ENCODE measurements at regions not wholly inside any gene's neighbourhood (a gene's known extent, or its start where the extent isn't known, plus 50 kb on each side); places are given as distances from the start of the nearest gene placed in this dataset.

DNA sequence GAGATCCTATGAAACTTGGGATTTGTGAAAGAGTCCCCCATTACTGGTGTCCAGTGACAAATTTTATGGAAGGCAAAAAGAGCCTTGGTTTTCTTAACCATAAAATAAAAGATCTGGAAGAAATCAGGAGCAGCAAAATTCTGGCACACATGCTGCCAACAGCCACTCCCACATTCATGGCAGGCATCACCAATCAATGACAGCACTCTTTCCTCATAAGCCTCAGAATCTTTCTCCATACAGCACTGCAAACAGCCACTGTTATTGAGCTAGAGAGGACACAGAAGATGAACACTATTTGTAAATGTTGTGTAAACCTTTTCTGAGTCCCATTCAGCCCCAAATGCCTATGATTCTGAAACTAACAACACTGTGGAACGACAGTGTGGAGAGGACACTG lies 162.2 kb downstream of the RRAGC start:
- H3K27me3 ChIP-seq (ENCODE audit: control insufficient read depth in 1 of 2, insufficient read depth in 2 of 2, low read length in 2 of 2) = no peaks in the 10 kb centered on the region
- H3K4me1 ChIP-seq (ENCODE audit: control insufficient read depth in 1 of 2, insufficient read depth in 2 of 2, low read length in 2 of 2) = no peaks in the 10 kb centered on the region
- no peak overlapping the region for H3K27ac ChIP-seq (ENCODE audit: low read depth, low read length)
- H3K9me3 ChIP-seq (ENCODE audit: control insufficient read depth in 1 of 2, low read length in 2 of 2) = no peaks in the 10 kb centered on the region
- H3K36me3 ChIP-seq (ENCODE audit: control insufficient read depth in 1 of 2, insufficient read depth in 2 of 2, low read length in 2 of 2) = no peaks in the 10 kb centered on the region
- no peak overlapping the region for H3K4me3 ChIP-seq (ENCODE audit: low read depth in 1 of 2, low read length in 2 of 2)
- H3K9ac ChIP-seq (ENCODE audit: low read depth in 1 of 2, low read length in 2 of 2) = no peak overlapping the region

GRCh38 chr1:38696371-38696770 lies 163.2 kb downstream of the RRAGC start:
- Histone ChIP-seq H3K27ac (ENCODE audit: low read depth, low read length) (no peak overlapping the region), H3K4me3 (ENCODE audit: low read depth in 1 of 2, low read length in 2 of 2) (no peak overlapping the region), H3K9me3 (ENCODE audit: control insufficient read depth in 1 of 2, low read length in 2 of 2) (no peaks in the 10 kb centered on the region), H3K36me3 (ENCODE audit: control insufficient read depth in 1 of 2, insufficient read depth in 2 of 2, low read length in 2 of 2) (no peaks in the 10 kb centered on the region), H3K4me1 (ENCODE audit: control insufficient read depth in 1 of 2, insufficient read depth in 2 of 2, low read length in 2 of 2) (no peaks in the 10 kb centered on the region), H3K9ac (ENCODE audit: low read depth in 1 of 2, low read length in 2 of 2) (no peak overlapping the region), H3K27me3 (ENCODE audit: control insufficient read depth in 1 of 2, insufficient read depth in 2 of 2, low read length in 2 of 2) (no peaks in the 10 kb centered on the region)

DNA sequence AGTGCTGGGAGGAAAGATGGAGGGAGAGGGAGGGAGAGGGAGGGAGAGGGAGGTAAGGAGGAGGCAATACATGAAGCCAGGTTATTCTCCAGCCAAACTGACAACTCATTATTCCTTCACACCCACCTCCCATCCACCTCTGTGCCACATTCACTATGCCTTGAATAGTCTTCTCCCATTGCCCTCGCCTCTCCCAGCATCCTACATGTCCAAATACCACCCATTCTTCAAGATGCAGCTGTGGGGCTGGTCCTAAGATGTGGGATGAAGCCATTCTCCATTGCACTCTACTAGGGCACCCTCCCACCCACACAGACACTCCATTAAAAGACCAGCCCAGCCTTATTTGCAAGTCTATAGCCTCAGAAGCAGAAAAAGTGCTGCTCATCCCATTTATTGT lies 165.8 kb downstream of the RRAGC start:
- Histone ChIP-seq H3K27ac (ENCODE audit: low read depth, low read length) (no peak overlapping the region), H3K9ac (ENCODE audit: low read depth in 1 of 2, low read length in 2 of 2) (no peak overlapping the region), H3K4me1 (ENCODE audit: control insufficient read depth in 1 of 2, insufficient read depth in 2 of 2, low read length in 2 of 2) (no peaks in the 10 kb centered on the region), H3K36me3 (ENCODE audit: control insufficient read depth in 1 of 2, insufficient read depth in 2 of 2, low read length in 2 of 2) (no peaks in the 10 kb centered on the region), H3K27me3 (ENCODE audit: control insufficient read depth in 1 of 2, insufficient read depth in 2 of 2, low read length in 2 of 2) (no peaks in the 10 kb centered on the region), H3K4me3 (ENCODE audit: low read depth in 1 of 2, low read length in 2 of 2) (no peak overlapping the region), H3K9me3 (ENCODE audit: control insufficient read depth in 1 of 2, low read length in 2 of 2) (no peaks in the 10 kb centered on the region)

GRCh38 chr1:38693031-38693430 lies 166.5 kb downstream of the RRAGC start:
- H3K27me3 ChIP-seq (ENCODE audit: control insufficient read depth in 1 of 2, insufficient read depth in 2 of 2, low read length in 2 of 2) = no peaks in the 10 kb centered on the region
- no peaks in the 10 kb centered on the region for H3K36me3 ChIP-seq (ENCODE audit: control insufficient read depth in 1 of 2, insufficient read depth in 2 of 2, low read length in 2 of 2)
- no peaks in the 10 kb centered on the region for H3K4me1 ChIP-seq (ENCODE audit: control insufficient read depth in 1 of 2, insufficient read depth in 2 of 2, low read length in 2 of 2)
- no peak overlapping the region for H3K9ac ChIP-seq (ENCODE audit: low read depth in 1 of 2, low read length in 2 of 2)
- no peak overlapping the region for H3K27ac ChIP-seq (ENCODE audit: low read depth, low read length)
- no peak overlapping the region for H3K4me3 ChIP-seq (ENCODE audit: low read depth in 1 of 2, low read length in 2 of 2)
- no peaks in the 10 kb centered on the region for H3K9me3 ChIP-seq (ENCODE audit: control insufficient read depth in 1 of 2, low read length in 2 of 2)

DNA sequence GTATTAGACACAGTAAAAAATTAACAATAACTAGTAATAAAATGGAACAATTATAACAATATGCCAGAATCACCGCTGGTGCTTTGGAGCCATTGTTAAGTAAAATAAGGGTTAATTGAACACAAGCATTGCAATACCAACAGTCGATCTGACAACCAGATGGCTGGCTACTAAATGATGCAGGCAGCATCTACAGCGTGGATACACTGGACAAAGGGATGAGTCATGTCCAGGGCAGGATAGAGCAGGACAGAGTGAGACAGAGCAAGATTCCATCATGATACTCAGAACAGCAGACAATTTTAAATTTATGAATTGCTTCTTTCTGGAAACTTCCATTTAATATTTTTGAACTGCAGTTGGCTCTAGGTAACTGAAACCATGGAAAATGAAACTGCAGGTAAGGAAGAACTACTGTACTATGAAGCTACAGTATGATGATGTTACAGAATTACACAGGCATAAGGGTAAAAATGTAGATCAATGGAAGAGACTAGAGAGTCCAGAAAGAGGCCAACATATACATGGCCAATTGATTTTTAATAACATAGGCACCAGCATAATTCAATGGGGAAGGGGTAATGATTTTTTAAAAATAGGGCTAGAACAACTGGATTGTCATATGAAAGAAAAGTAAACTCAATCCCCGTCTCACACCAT lies 168.7 kb downstream of the RRAGC start:
- H3K4me3 ChIP-seq (ENCODE audit: low read depth in 1 of 2, low read length in 2 of 2) = no peak overlapping the region
- H3K4me1 ChIP-seq (ENCODE audit: control insufficient read depth in 1 of 2, insufficient read depth in 2 of 2, low read length in 2 of 2) = no peaks in the 10 kb centered on the region
- no peak overlapping the region for H3K9ac ChIP-seq (ENCODE audit: low read depth in 1 of 2, low read length in 2 of 2)
- peaks cover 5 to 7% of the 10 kb centered on the region in 2 donors for H3K27me3 ChIP-seq (ENCODE audit: control insufficient read depth in 1 of 2, insufficient read depth in 2 of 2, low read length in 2 of 2)
- no peaks in the 10 kb centered on the region for H3K36me3 ChIP-seq (ENCODE audit: control insufficient read depth in 1 of 2, insufficient read depth in 2 of 2, low read length in 2 of 2)
- no peaks in the 10 kb centered on the region for H3K9me3 ChIP-seq (ENCODE audit: control insufficient read depth in 1 of 2, low read length in 2 of 2)
- no peak overlapping the region for H3K27ac ChIP-seq (ENCODE audit: low read depth, low read length)

DNA sequence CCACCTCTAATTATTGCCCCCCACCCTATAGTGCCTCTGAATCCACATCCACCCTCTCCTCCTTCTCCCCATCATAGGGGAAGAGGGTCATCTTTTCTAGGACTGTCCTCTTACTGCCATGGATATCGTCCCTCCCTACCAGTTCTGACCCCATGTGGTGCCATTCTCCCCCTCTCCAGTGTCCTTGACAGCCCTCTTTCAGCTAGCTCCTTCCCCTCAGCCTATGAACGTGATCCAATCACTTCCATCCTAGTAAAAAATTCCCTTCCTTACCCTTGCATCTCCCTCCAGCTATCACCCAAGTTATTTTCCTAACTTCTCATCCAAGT lies 172.7 kb downstream of the RRAGC start:
- H3K9ac ChIP-seq (ENCODE audit: low read depth in 1 of 2, low read length in 2 of 2) = no peak overlapping the region
- H3K27ac ChIP-seq (ENCODE audit: low read depth, low read length) = no peak overlapping the region
- H3K27me3 ChIP-seq (ENCODE audit: control insufficient read depth in 1 of 2, insufficient read depth in 2 of 2, low read length in 2 of 2) = peaks cover 12 to 13% of the 10 kb centered on the region in 2 donors
- no peaks in the 10 kb centered on the region for H3K36me3 ChIP-seq (ENCODE audit: control insufficient read depth in 1 of 2, insufficient read depth in 2 of 2, low read length in 2 of 2)
- no peaks in the 10 kb centered on the region for H3K4me1 ChIP-seq (ENCODE audit: control insufficient read depth in 1 of 2, insufficient read depth in 2 of 2, low read length in 2 of 2)
- no peaks in the 10 kb centered on the region for H3K9me3 ChIP-seq (ENCODE audit: control insufficient read depth in 1 of 2, low read length in 2 of 2)
- no peak overlapping the region for H3K4me3 ChIP-seq (ENCODE audit: low read depth in 1 of 2, low read length in 2 of 2)

- Histone ChIP-seq H3K27ac (ENCODE audit: low read depth, low read length) (no peak overlapping the region), H3K36me3 (ENCODE audit: control insufficient read depth in 1 of 2, insufficient read depth in 2 of 2, low read length in 2 of 2) (no peaks in the 10 kb centered on the region)
Measured at GRCh38 chr1:38686167-38686926, 173.2 kb downstream of the RRAGC start.

GRCh38 chr1:38685388-38685787 lies 174.2 kb downstream of the RRAGC start:
- no peak overlapping the region for H3K9ac ChIP-seq (ENCODE audit: low read depth in 1 of 2, low read length in 2 of 2)
- H3K9me3 ChIP-seq (ENCODE audit: control insufficient read depth in 1 of 2, low read length in 2 of 2) = no peaks in the 10 kb centered on the region
- H3K4me3 ChIP-seq (ENCODE audit: low read depth in 1 of 2, low read length in 2 of 2) = no peak overlapping the region
- H3K27ac ChIP-seq (ENCODE audit: low read depth, low read length) = no peak overlapping the region
- H3K4me1 ChIP-seq (ENCODE audit: control insufficient read depth in 1 of 2, insufficient read depth in 2 of 2, low read length in 2 of 2) = no peaks in the 10 kb centered on the region
- H3K27me3 ChIP-seq (ENCODE audit: control insufficient read depth in 1 of 2, insufficient read depth in 2 of 2, low read length in 2 of 2) = peaks cover 12 to 13% of the 10 kb centered on the region in 2 donors
- no peaks in the 10 kb centered on the region for H3K36me3 ChIP-seq (ENCODE audit: control insufficient read depth in 1 of 2, insufficient read depth in 2 of 2, low read length in 2 of 2)

More at GRCh38 chr1:38686167-38686926, 173.2 kb downstream of the RRAGC start:
- Histone ChIP-seq H3K9ac (ENCODE audit: low read depth in 1 of 2, low read length in 2 of 2) (no peak overlapping the region), H3K9me3 (ENCODE audit: control insufficient read depth in 1 of 2, low read length in 2 of 2) (no peaks in the 10 kb centered on the region), H3K4me1 (ENCODE audit: control insufficient read depth in 1 of 2, insufficient read depth in 2 of 2, low read length in 2 of 2) (no peaks in the 10 kb centered on the region), H3K27me3 (ENCODE audit: control insufficient read depth in 1 of 2, insufficient read depth in 2 of 2, low read length in 2 of 2) (peaks cover 12 to 13% of the 10 kb centered on the region in 2 donors), H3K4me3 (ENCODE audit: low read depth in 1 of 2, low read length in 2 of 2) (no peak overlapping the region)

DNA sequence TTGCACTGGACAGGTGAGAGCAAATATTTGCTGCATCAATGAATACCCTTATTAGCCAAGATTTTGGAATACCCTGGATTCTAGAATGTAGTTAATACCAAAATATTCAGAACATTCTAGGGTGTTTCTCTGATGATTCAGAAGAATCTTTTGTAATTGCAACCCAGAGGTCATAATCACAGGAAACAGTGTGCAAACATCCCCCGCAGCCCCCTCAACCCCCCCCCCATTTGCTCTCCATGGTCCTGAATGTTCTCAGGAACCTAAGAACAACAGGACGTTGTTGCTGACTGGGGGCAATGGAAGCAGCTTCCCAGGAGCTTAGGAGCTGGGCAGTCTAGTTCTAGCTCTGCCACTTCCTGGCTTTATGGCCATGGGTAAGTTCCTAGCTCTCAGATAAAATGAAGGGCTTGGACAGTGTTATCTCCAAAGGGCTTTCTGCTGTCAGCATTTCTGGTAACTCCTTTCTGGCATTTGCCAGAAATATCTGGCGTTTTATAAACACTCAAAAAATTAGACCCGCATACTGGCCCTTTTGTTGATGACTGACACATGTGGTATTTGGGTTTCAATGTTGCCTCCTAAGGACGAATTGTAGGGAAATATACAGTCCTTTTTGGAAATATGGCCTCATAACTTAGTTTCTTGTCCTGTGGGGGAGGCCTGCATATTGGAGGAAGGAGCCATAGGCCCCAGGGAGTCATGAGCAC lies 178.6 kb downstream of the RRAGC start:
- Histone ChIP-seq H3K36me3 (ENCODE audit: control insufficient read depth in 1 of 2, insufficient read depth in 2 of 2, low read length in 2 of 2) (no peaks in the 10 kb centered on the region), H3K27ac (ENCODE audit: low read depth, low read length) (no peak overlapping the region), H3K4me3 (ENCODE audit: low read depth in 1 of 2, low read length in 2 of 2) (no peak overlapping the region), H3K4me1 (ENCODE audit: control insufficient read depth in 1 of 2, insufficient read depth in 2 of 2, low read length in 2 of 2) (no peaks in the 10 kb centered on the region), H3K27me3 (ENCODE audit: control insufficient read depth in 1 of 2, insufficient read depth in 2 of 2, low read length in 2 of 2) (peaks cover 5 to 8% of the 10 kb centered on the region in 2 donors), H3K9me3 (ENCODE audit: control insufficient read depth in 1 of 2, low read length in 2 of 2) (no peaks in the 10 kb centered on the region), H3K9ac (ENCODE audit: low read depth in 1 of 2, low read length in 2 of 2) (no peak overlapping the region)

GRCh38 chr1:38677756-38678155 lies 181.8 kb downstream of the RRAGC start:
- H3K9ac ChIP-seq (ENCODE audit: low read depth in 1 of 2, low read length in 2 of 2) = no peak overlapping the region
- H3K27me3 ChIP-seq (ENCODE audit: control insufficient read depth in 1 of 2, insufficient read depth in 2 of 2, low read length in 2 of 2) = no peaks in the 10 kb centered on the region
- H3K27ac ChIP-seq (ENCODE audit: low read depth, low read length) = no peak overlapping the region
- H3K36me3 ChIP-seq (ENCODE audit: control insufficient read depth in 1 of 2, insufficient read depth in 2 of 2, low read length in 2 of 2) = no peaks in the 10 kb centered on the region
- no peaks in the 10 kb centered on the region for H3K9me3 ChIP-seq (ENCODE audit: control insufficient read depth in 1 of 2, low read length in 2 of 2)
- H3K4me3 ChIP-seq (ENCODE audit: low read depth in 1 of 2, low read length in 2 of 2) = no peak overlapping the region
- H3K4me1 ChIP-seq (ENCODE audit: control insufficient read depth in 1 of 2, insufficient read depth in 2 of 2, low read length in 2 of 2) = no peaks in the 10 kb centered on the region
